A549 (cell line): ENCODE measurements at regions not wholly inside any gene's neighbourhood (a gene's known extent, or its start where the extent isn't known, plus 50 kb on each side); places are given as distances from the start of the nearest gene placed in this dataset.

Source experiments
- ATAC-seq, 2 experiments: fragments of 200-7000 bp in 1 of 2; fragments of >200 bp in 1 of 2; cut with Nextera tagmentation in 1 of 2; cut with Tn5 transposase in 1 of 2; 3 replicates each; pipeline versions ENCODE4 v1.8.0 to v1.9.1; 2018 to 2020; ENCODE audit warnings: mild to moderate bottlenecking in 1 of 2, moderate library complexity in 1 of 2
- CTCF ChIA-PET: fragments of 300-600 bp; sonication (Branson Sonifier 250); formaldehyde crosslinking; extraction: SDS; loops from one replicate; lab custom pipeline; 2021; ENCODE audit warnings: antibody characterized with exemption, inconsistent platforms; lab: Yijun Ruan, JAX
- POLR2A ChIA-PET: fragments of 350-600 bp; formaldehyde crosslinking; extraction: SDS; loops from one replicate; lab custom pipeline; 2021; ENCODE audit warnings: antibody characterized with exemption, inconsistent platforms; lab: Yijun Ruan, JAX
- DNase-seq, 2 experiments: peaks; one replicate each; pipeline versions ENCODE4 v3.0.0 to v3.0.0-alpha.2; 2011 to 2016; ENCODE audit warnings: low read depth in 1 of 2, low spot score in 1 of 2
- FAIRE-seq: peaks from 2 replicates; lab custom pipeline; 2011; peaks lifted over from hg19 to GRCh38; lab: Jason Lieb, UNC
- H3K27ac ChIP-seq, 2 experiments: fragments of >200 bp; sonication (Bioruptor Twin); formaldehyde crosslinking; 3 replicates each; pipeline ENCODE4 v1.5.1; 2016 to 2017
- H3K4me1 ChIP-seq: fragments of >200 bp; sonication (Bioruptor Twin); formaldehyde crosslinking; 3 replicates; pipeline ENCODE4 v1.6.1; 2016
- H3K4me2 ChIP-seq: fragments of >200 bp; sonication (Bioruptor Twin); formaldehyde crosslinking; 3 replicates; pipeline ENCODE4 v1.6.1; 2016
- H3K4me3 ChIP-seq: fragments of >200 bp; sonication (Bioruptor Twin); formaldehyde crosslinking; 3 replicates; pipeline ENCODE4 v1.5.1; 2016
- H3K9me3 ChIP-seq: fragments of >200 bp; sonication (Bioruptor Twin); formaldehyde crosslinking; 3 replicates; pipeline ENCODE4 v1.6.1; 2016
- CBX8 ChIP-seq: fragments of 200-600 bp; sonication (generic); IDR thresholded peaks from 2 replicates; pipeline ENCODE4 v1.6.1; 2016
- CHD2 ChIP-seq: fragments of 150-350 bp; IDR thresholded peaks from 2 replicates; pipeline ENCODE4 v1.6.1; 2014; ENCODE audit warnings: low read length; ENCODE audit not compliant: partially characterized antibody
- CHD4 ChIP-seq: fragments of 200-600 bp; sonication (generic); IDR thresholded peaks from 2 replicates; pipeline ENCODE4 v1.6.1; 2016; ENCODE audit warnings: antibody characterized with exemption, mild to moderate bottlenecking, borderline replicate concordance
- E2F6 ChIP-seq: IDR thresholded peaks from 2 replicates; pipeline ENCODE4 v1.6.1; 2012; ENCODE audit warnings: low read depth, borderline replicate concordance
- EHMT2 ChIP-seq: fragments of 200-600 bp; sonication (generic); IDR thresholded peaks from 2 replicates; pipeline ENCODE4 v1.6.1; 2016; ENCODE audit warnings: antibody characterized with exemption, low read depth, mild to moderate bottlenecking, moderate library complexity
- EP300 ChIP-seq, 2 experiments: fragments of >200 bp; sonication (Bioruptor Twin); formaldehyde crosslinking; IDR thresholded peaks; 2 replicates in 1 of 2; 3 replicates in 1 of 2; pipeline ENCODE4 v1.6.1; 2016 to 2017
- ESRRA ChIP-seq: fragments of 150-350 bp; IDR thresholded peaks from 2 replicates; pipeline ENCODE4 v1.6.1; 2014; ENCODE audit warnings: mild to moderate bottlenecking, low read length, borderline replicate concordance
- FOSB ChIP-seq: fragments of 250-450 bp; sonication (Bioruptor Pico); IDR thresholded peaks from 2 replicates; pipeline ENCODE4 v1.5.0; 2020; ENCODE audit warnings: mild to moderate bottlenecking, moderate library complexity
- FOXS1 ChIP-seq: fragments of 250-450 bp; sonication (Bioruptor Pico); IDR thresholded peaks from 2 replicates; pipeline ENCODE4 v1.5.0; 2020; ENCODE audit warnings: mild to moderate bottlenecking, moderate library complexity
- HEYL ChIP-seq: fragments of 250-450 bp; sonication (Bioruptor Pico); IDR thresholded peaks from 2 replicates; pipeline ENCODE4 v1.8.0; 2021; ENCODE audit warnings: mild to moderate bottlenecking, moderate library complexity
- HMGXB4 ChIP-seq: fragments of 250-450 bp; sonication (Bioruptor Pico); IDR thresholded peaks from 2 replicates; pipeline ENCODE4 v1.5.0; 2021; ENCODE audit warnings: mild to moderate bottlenecking, moderate library complexity, borderline replicate concordance
- HOXB13 ChIP-seq: fragments of 250-450 bp; sonication (Bioruptor Pico); IDR thresholded peaks from 2 replicates; pipeline ENCODE4 v1.5.0; 2020; ENCODE audit warnings: low read depth, mild to moderate bottlenecking, moderate library complexity
- JUN ChIP-seq, 2 experiments: fragments of >200 bp; sonication (Bioruptor Twin); formaldehyde crosslinking; IDR thresholded peaks; 2 replicates in 1 of 2; 3 replicates in 1 of 2; pipeline ENCODE4 v1.6.1; 2016 to 2017
- MAFK ChIP-seq: fragments of 450-650 bp; IDR thresholded peaks from 2 replicates; pipeline ENCODE4 v1.6.1; 2014; ENCODE audit not compliant: partially characterized antibody
- MAZ ChIP-seq: fragments of 150-350 bp; IDR thresholded peaks from 2 replicates; pipeline ENCODE4 v1.6.1; 2014; ENCODE audit warnings: antibody characterized with exemption, low read depth, low read length, borderline replicate concordance
- NPAS2 ChIP-seq: fragments of 250-450 bp; sonication (Bioruptor Pico); IDR thresholded peaks from 2 replicates; pipeline ENCODE4 v1.8.0; 2022; ENCODE audit warnings: mild to moderate bottlenecking, moderate library complexity, borderline replicate concordance
- PBX3 ChIP-seq: IDR thresholded peaks from 2 replicates; pipeline ENCODE4 v1.6.1; 2012
- POLR2A ChIP-seq: IDR thresholded peaks from 2 replicates; pipeline ENCODE4 v1.6.1; 2012; ENCODE audit warnings: mild to moderate bottlenecking, low read length
- POLR2AphosphoS2 ChIP-seq: conservative IDR thresholded peaks from 2 replicates; pipeline ENCODE4 v1.6.1; 2012; ENCODE audit warnings: low read length, improper control_type of control experiment, inconsistent platforms
- RAD21 ChIP-seq, 2 experiments: fragments of >200 bp in 1 of 2; sonication (Bioruptor Twin) in 1 of 2; formaldehyde crosslinking in 1 of 2; IDR thresholded peaks in 1 of 2; conservative IDR thresholded peaks in 1 of 2; 2 replicates in 1 of 2; 3 replicates in 1 of 2; pipeline ENCODE4 v1.6.1; 2012 to 2018; ENCODE audit warnings: inconsistent platforms in 1 of 2
- RARB ChIP-seq: fragments of 250-450 bp; sonication (Bioruptor Pico); IDR thresholded peaks from 2 replicates; pipeline ENCODE4 v1.8.0; 2021; ENCODE audit warnings: mild to moderate bottlenecking, moderate library complexity
- REST ChIP-seq: fragments of 200-600 bp; sonication (generic); IDR thresholded peaks from 2 replicates; pipeline ENCODE4 v1.6.1; 2016; ENCODE audit warnings: antibody characterized with exemption, mild to moderate bottlenecking, moderate library complexity
- SMC3 ChIP-seq: fragments of >200 bp; sonication (Bioruptor Twin); formaldehyde crosslinking; IDR thresholded peaks from 3 replicates; pipeline ENCODE4 v1.6.1; 2018; ENCODE audit warnings: inconsistent platforms
- SREBF2 ChIP-seq: fragments of 450-650 bp; IDR thresholded peaks from 2 replicates; pipeline ENCODE4 v1.6.1; 2014; ENCODE audit warnings: mild to moderate bottlenecking, moderate library complexity
- TFCP2L1 ChIP-seq: fragments of 250-450 bp; sonication (Bioruptor Pico); IDR thresholded peaks from 2 replicates; pipeline ENCODE4 v1.5.0; 2021; ENCODE audit warnings: mild to moderate bottlenecking
- ZFP36 ChIP-seq: fragments of 450-650 bp; IDR thresholded peaks from 2 replicates; pipeline ENCODE4 v1.6.1; 2014; ENCODE audit warnings: borderline replicate concordance; ENCODE audit not compliant: partially characterized antibody
- WGBS: methylation state at CpG from one replicate; pipeline ENCODE4 v1.1.6; 2017; ENCODE audit errors: missing lambda C conversion rate; 5-methylcytosine and 5-hydroxymethylcytosine counted together
- TF ChIP-seq, protein P1 (sequence below): fragments of 250-450 bp; sonication (Bioruptor Pico); IDR thresholded peaks from 2 replicates; pipeline ENCODE4 v1.5.0; 2020; ENCODE audit warnings: low read depth, mild to moderate bottlenecking, moderate library complexity

GRCh38 chr3:1967525-1967924 lies 131.1 kb upstream of the CNTN4 start:
- Histone ChIP-seq H3K27ac (no peak overlapping the region), H3K9me3 (no peaks in the 10 kb centered on the region), H3K4me2 (no peak overlapping the region), H3K4me1 (no peaks in the 10 kb centered on the region), H3K4me3 (no peak overlapping the region)
- DNase-seq, result no peak
- no peak for FAIRE-seq
- CTCF ChIA-PET, result no interaction called here
- 26% methylated on average over 2 of the region's 2 CpGs for WGBS
- TF ChIP-seq POLR2AphosphoS2, result no peak
- no peak for TF ChIP-seq MAFK
- TF ChIP-seq CHD4, result no peak
- TF ChIP-seq FOSB (CRISPR knock-in tag), result no peak
- no peak for TF ChIP-seq RAD21 (conservative IDR thresholded peaks at IDR 0.05 in 1 of 2, IDR thresholded peaks at IDR 0.05 in 1 of 2)
- no peak for TF ChIP-seq ESRRA
- TF ChIP-seq TFCP2L1 (CRISPR knock-in tag), result no peak
- TF ChIP-seq CBX8, result no peak
- TF ChIP-seq, protein P1, sequence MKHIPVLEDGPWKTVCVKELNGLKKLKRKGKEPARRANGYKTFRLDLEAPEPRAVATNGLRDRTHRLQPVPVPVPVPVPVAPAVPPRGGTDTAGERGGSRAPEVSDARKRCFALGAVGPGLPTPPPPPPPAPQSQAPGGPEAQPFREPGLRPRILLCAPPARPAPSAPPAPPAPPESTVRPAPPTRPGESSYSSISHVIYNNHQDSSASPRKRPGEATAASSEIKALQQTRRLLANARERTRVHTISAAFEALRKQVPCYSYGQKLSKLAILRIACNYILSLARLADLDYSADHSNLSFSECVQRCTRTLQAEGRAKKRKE (CRISPR knock-in tag), result no peak
- TF ChIP-seq JUN (IDR thresholded peaks at IDR 0.05), result no peak
- TF ChIP-seq SREBF2, result no peak
- TF ChIP-seq NPAS2 (CRISPR knock-in tag), result no peak
- TF ChIP-seq PBX3, result no peak
- TF ChIP-seq SMC3, result no peak
- ATAC-seq, result no peak
- POLR2A ChIA-PET, result no interaction called here

GRCh38 chr3:1969281-1969680 lies 129.4 kb upstream of the CNTN4 start:
- no peak for ATAC-seq
- ChIA-PET CTCF (no interaction called here), POLR2A (no interaction called here)
- no peak for FAIRE-seq
- DNase-seq, result no peak
- H3K4me2 ChIP-seq, result no peak overlapping the region
- H3K4me1 ChIP-seq, result no peaks in the 10 kb centered on the region
- no peak overlapping the region for H3K4me3 ChIP-seq
- WGBS, result 0% methylated on average over 2 of the region's 2 CpGs
- no peak for TF ChIP-seq SMC3
- no peak for TF ChIP-seq MAZ
- TF ChIP-seq CHD4, result no peak
- no peak for TF ChIP-seq HOXB13 (CRISPR knock-in tag)
- no peak for TF ChIP-seq E2F6
- TF ChIP-seq, all 56 proteins: peak for 0
- Histone ChIP-seq H3K9me3 (no peaks in the 10 kb centered on the region), H3K27ac (no peak overlapping the region)

GRCh38 chr3:1971780-1972179 lies 126.9 kb upstream of the CNTN4 start:
- DNase-seq (no peak), FAIRE-seq (no peak), ATAC-seq (no peak)
- Histone ChIP-seq H3K9me3 (no peaks in the 10 kb centered on the region), H3K27ac (no peak overlapping the region), H3K4me1 (no peaks in the 10 kb centered on the region), H3K4me3 (no peak overlapping the region), H3K4me2 (no peak overlapping the region)
- TF ChIP-seq HEYL (CRISPR knock-in tag) (no peak), EHMT2 (no peak), EP300 (IDR thresholded peaks at IDR 0.05) (no peak), SREBF2 (no peak), RARB (CRISPR knock-in tag) (no peak), POLR2A (no peak), ZFP36 (no peak), REST (no peak), HMGXB4 (CRISPR knock-in tag) (no peak), FOXS1 (no peak), NPAS2 (CRISPR knock-in tag) (no peak), HOXB13 (CRISPR knock-in tag) (no peak), CHD2 (no peak)
- POLR2A ChIA-PET, result no interaction called here
- WGBS, result 0% methylated on average over 1 of the region's 1 CpG
- CTCF ChIA-PET, result no interaction called here
